IMR-90 (cell line): ENCODE measurements at regions not wholly inside any gene's neighbourhood (a gene's known extent, or its start where the extent isn't known, plus 50 kb on each side); places are given as distances from the start of the nearest gene placed in this dataset.

Source experiments
- ATAC-seq: fragments of 200-7000 bp; cut with Tn5 transposase; 2 replicates; pipeline ENCODE4 v1.9.1; 2020; ENCODE audit warnings: low read depth, mild to moderate bottlenecking, moderate library complexity
- BruUV-seq: library from RNA; stranded (reverse); fragments of 400-500 nt; replicated peaks from 2 replicates; lab custom pipeline; 2021; lab: Mats Ljungman, UMichigan
- CTCF ChIA-PET: fragments of 300-600 bp; formaldehyde crosslinking; extraction: SDS; loops from one replicate; lab custom pipeline; 2021; ENCODE audit warnings: antibody characterized with exemption; lab: Yijun Ruan, JAX
- POLR2A ChIA-PET: fragments of 300-600 bp; sonication (Branson Sonifier 250); formaldehyde crosslinking; loops from one replicate; lab custom pipeline; 2022; ENCODE audit warnings: antibody characterized with exemption; ENCODE audit not compliant: unreplicated experiment; lab: Charles Lee
- DNase-seq: peaks from one replicate; pipeline ENCODE4 v3.0.0; 2013
- H2AFZ ChIP-seq: replicated peaks from 2 replicates; pipeline ENCODE3; 2013; ENCODE audit warnings: low read length, mild to moderate bottlenecking; ENCODE audit not compliant: poor library complexity
- H2AK5ac ChIP-seq: 2 replicates; pipeline ENCODE4 v1.6.1; 2013; ENCODE audit warnings: low read depth, low read length, inconsistent platforms
- H2AK9ac ChIP-seq: replicated peaks from 2 replicates; pipeline ENCODE3; 2013; ENCODE audit warnings: mild to moderate bottlenecking, low read depth, low read length, moderate library complexity; ENCODE audit not compliant: poor library complexity
- H2BK120ac ChIP-seq: 2 replicates; pipeline ENCODE4 v1.6.1; 2013; ENCODE audit warnings: low read depth, low read length, inconsistent platforms
- H2BK15ac ChIP-seq: 3 replicates; pipeline ENCODE4 v1.6.1; 2013; ENCODE audit warnings: low read depth, low read length, inconsistent platforms
- H2BK20ac ChIP-seq: 2 replicates; pipeline ENCODE4 v1.6.1; 2013; ENCODE audit warnings: low read depth, mild to moderate bottlenecking, inconsistent platforms, low read length, moderate library complexity
- H2BK5ac ChIP-seq: 2 replicates; pipeline ENCODE4 v1.6.1; 2013; ENCODE audit warnings: mild to moderate bottlenecking, low read depth, low read length, inconsistent platforms; ENCODE audit not compliant: poor library complexity, severe bottlenecking
- H3K14ac ChIP-seq: replicated peaks from 2 replicates; pipeline ENCODE4 v1.6.1; 2013; ENCODE audit warnings: low read depth, low read length, inconsistent platforms
- H3K18ac ChIP-seq: 2 replicates; pipeline ENCODE4 v1.6.1; 2013; ENCODE audit warnings: low read depth, low read length, control low read depth
- H3K23ac ChIP-seq: 2 replicates; pipeline ENCODE4 v1.6.1; 2013; ENCODE audit warnings: low read depth, low read length, inconsistent platforms
- H3K27ac ChIP-seq: 2 replicates; pipeline ENCODE4 v1.5.1; 2013; ENCODE audit warnings: mild to moderate bottlenecking, control low read depth, low read length; ENCODE audit not compliant: insufficient read depth
- H3K27me3 ChIP-seq: 2 replicates; pipeline ENCODE4 v1.6.1; 2013; ENCODE audit warnings: low read length; ENCODE audit not compliant: control insufficient read depth, insufficient read depth
- H3K36me3 ChIP-seq: 2 replicates; pipeline ENCODE4 v1.6.1; 2013; ENCODE audit warnings: low read length, mixed read lengths; ENCODE audit not compliant: control insufficient read depth, insufficient read depth
- H3K4ac ChIP-seq: 2 replicates; pipeline ENCODE4 v1.6.1; 2013; ENCODE audit warnings: low read depth, low read length, inconsistent platforms
- H3K4me1 ChIP-seq: 2 replicates; pipeline ENCODE4 v1.6.1; 2013; ENCODE audit warnings: low read length, mixed read lengths; ENCODE audit not compliant: control insufficient read depth, insufficient read depth
- H3K4me2 ChIP-seq: 2 replicates; pipeline ENCODE4 v1.6.1; 2013; ENCODE audit warnings: low read depth, mild to moderate bottlenecking, control low read depth, low read length, moderate library complexity
- H3K4me3 ChIP-seq: 2 replicates; pipeline ENCODE4 v1.5.1; 2013; ENCODE audit warnings: low read depth, mild to moderate bottlenecking, control low read depth, low read length, moderate library complexity; ENCODE audit not compliant: insufficient read depth
- H3K56ac ChIP-seq: 2 replicates; pipeline ENCODE4 v1.6.1; 2013; ENCODE audit warnings: low read length, inconsistent platforms; ENCODE audit not compliant: insufficient read depth; ENCODE audit errors: extremely low read depth
- H3K79me1 ChIP-seq, 2 experiments: 2 replicates each; pipeline ENCODE4 v1.6.1; 2013; ENCODE audit warnings: low read length in 2 of 2, inconsistent platforms in 1 of 2, low read depth in 1 of 2
- H3K9ac ChIP-seq: 2 replicates; pipeline ENCODE4 v1.6.1; 2013; ENCODE audit warnings: low read depth, low read length, control low read depth
- H3K9me1 ChIP-seq: 2 replicates; pipeline ENCODE4 v1.6.1; 2013; ENCODE audit warnings: low read length, inconsistent platforms; ENCODE audit not compliant: insufficient read depth
- H3K9me3 ChIP-seq: 2 replicates; pipeline ENCODE4 v1.6.1; 2013; ENCODE audit warnings: low read length; ENCODE audit not compliant: control insufficient read depth, insufficient read depth
- H4K20me1 ChIP-seq: 2 replicates; pipeline ENCODE4 v1.6.1; 2013; ENCODE audit warnings: low read length, inconsistent platforms; ENCODE audit not compliant: insufficient read depth
- H4K5ac ChIP-seq: 2 replicates; pipeline ENCODE4 v1.6.1; 2013; ENCODE audit warnings: mild to moderate bottlenecking, low read depth, low read length, control low read depth
- H4K8ac ChIP-seq, 2 experiments: 2 replicates each; pipeline ENCODE4 v1.6.1; 2013; ENCODE audit warnings: low read depth in 2 of 2, low read length in 2 of 2, control low read depth in 1 of 2, inconsistent platforms in 1 of 2
- H4K91ac ChIP-seq: 2 replicates; pipeline ENCODE4 v1.6.1; 2013; ENCODE audit warnings: low read depth, low read length, inconsistent platforms; ENCODE audit not compliant: insufficient read depth
- BHLHE40 ChIP-seq: fragments of 150-350 bp; IDR thresholded peaks from 2 replicates; pipeline ENCODE4 v1.6.1; 2016; ENCODE audit warnings: mild to moderate bottlenecking, low read depth, low read length
- CHD1 ChIP-seq: IDR thresholded peaks from 2 replicates; pipeline ENCODE4 v1.6.1; 2012; ENCODE audit warnings: low read depth, low read length, improper control_type of control experiment
- ELK1 ChIP-seq: fragments of 150-350 bp; IDR thresholded peaks from 2 replicates; pipeline ENCODE4 v1.6.1; 2016; ENCODE audit warnings: low read depth, mild to moderate bottlenecking, low read length, moderate library complexity, borderline replicate concordance
- FOS ChIP-seq: fragments of 150-350 bp; IDR thresholded peaks from 2 replicates; pipeline ENCODE4 v1.6.1; 2016; ENCODE audit warnings: low read depth, low read length
- MAFK ChIP-seq: IDR thresholded peaks from 2 replicates; pipeline ENCODE4 v1.6.1; 2012; ENCODE audit warnings: low read depth, low read length, improper control_type of control experiment
- MAZ ChIP-seq: IDR thresholded peaks from 2 replicates; pipeline ENCODE4 v1.6.1; 2012; ENCODE audit warnings: low read depth, mild to moderate bottlenecking, low read length, improper control_type of control experiment, moderate library complexity, borderline replicate concordance
- MXI1 ChIP-seq: IDR thresholded peaks from 2 replicates; pipeline ENCODE4 v1.6.1; 2012; ENCODE audit warnings: low read depth, mild to moderate bottlenecking, low read length, moderate library complexity, borderline replicate concordance
- POLR2A ChIP-seq: IDR thresholded peaks from 2 replicates; pipeline ENCODE4 v1.6.1; 2012; ENCODE audit warnings: mild to moderate bottlenecking, low read depth, low read length
- RCOR1 ChIP-seq: IDR thresholded peaks from 2 replicates; pipeline ENCODE4 v1.6.1; 2012; ENCODE audit warnings: mild to moderate bottlenecking, low read length, improper control_type of control experiment; ENCODE audit not compliant: insufficient replicate concordance
- USF2 ChIP-seq: fragments of 150-350 bp; IDR thresholded peaks from 2 replicates; pipeline ENCODE4 v1.6.1; 2017; ENCODE audit warnings: mild to moderate bottlenecking, antibody characterized with exemption, low read length, low read depth
- WGBS, 2 experiments: methylation state at CpG; one replicate each; pipeline versions ENCODE4 v1.1.5 to v1.1.7; 2013; ENCODE audit warnings: missing lambda C conversion rate in 2 of 2; ENCODE audit not compliant: insufficient read length in 1 of 2; ENCODE audit errors: extremely low coverage in 2 of 2; 5-methylcytosine and 5-hydroxymethylcytosine counted together
- dilution Hi-C: fragments of 300-500 bp; cut with HindIII; formaldehyde crosslinking; loops from one replicate; pipeline ENCODE4 v1.14.3; 2018; ENCODE audit warnings: low sequenced_read_pairs; ENCODE audit not compliant: unreplicated experiment
- in situ Hi-C: fragments of 300-500 bp; cut with MboI; formaldehyde crosslinking; loops from 3 replicates; pipeline ENCODE4 v1.14.3; 2019; ENCODE audit warnings: low sequenced_read_pairs, inconsistent platforms, mixed read lengths
- intact Hi-C: fragments of 100-400 bp; cut with micrococcal nuclease; formaldehyde crosslinking; loops from 2 replicates; pipeline ENCODE4 v1.10.0; 2022

GRCh38 chr2:120820263-120820952 is 84.7 kb downstream of the GLI2 start:
- Histone ChIP-seq H3K4me1 (peaks cover 40% of the 10 kb centered on the region), H3K9ac (peak overlapping the region; percentile 68)
- TF ChIP-seq CHD1 (0 out of 2 replicates have a peak, but pooled peaks have one; percentile 21), USF2 (no peak), FOS (no peak), RCOR1 (peak; percentile 78), BHLHE40 (no peak), MAFK (peak; percentile 60; the same call in 1 of the 2 replicates), POLR2A (peak; percentile 22; the same call in 1 of the 2 replicates), MXI1 (peak; percentile 14; the same call in 1 of the 2 replicates), ELK1 (no peak), MAZ (peak; percentile 84)

More at GRCh38 chr2:120820263-120820952, 84.7 kb downstream of the GLI2 start:
- peak overlapping the region; percentile 96 for H4K91ac ChIP-seq
- peaks cover 6% of the 10 kb centered on the region; the same call in 1 of the 2 replicates for H3K36me3 ChIP-seq
- H3K56ac ChIP-seq: peak overlapping the region; percentile 77
- intact Hi-C loops: loop anchor here (2.0 to 10.0 kb wide), 2 partner anchors 84 to 126 kb away; no protein-coding TSS in a partner anchor
- peak overlapping the region; percentile 27 for H3K4me3 ChIP-seq
- WGBS, 2 experiments: 2% methylated on average over 10 of the region's 19 CpGs; no CpG with 5 or more reads in 1 of the 2 experiments
- peak overlapping the region; percentile 72 for H2AFZ ChIP-seq
- peak overlapping the region; percentile 97 for H2AK5ac ChIP-seq
- dilution Hi-C loops: no loop called here
- peak overlapping the region; percentile 77 for H3K4me2 ChIP-seq
- peak overlapping the region; percentile 96 for H3K4ac ChIP-seq
- peaks cover 44 to 93% of the 10 kb centered on the region in 2 experiments for H3K79me1 ChIP-seq
- H2AK9ac ChIP-seq: peak overlapping the region; percentile 78
- peak overlapping the region; percentile 92 for H3K14ac ChIP-seq
- peak overlapping the region; percentile 80 for H3K18ac ChIP-seq
- no peaks in the 10 kb centered on the region for H3K27me3 ChIP-seq
- peaks cover 46% of the 10 kb centered on the region for H3K9me1 ChIP-seq
- H3K9me3 ChIP-seq: no peaks in the 10 kb centered on the region
- peak overlapping the region; percentile 91 for H2BK120ac ChIP-seq
- peak overlapping the region; percentile 86; the same call in 2 of the 3 replicates for H2BK15ac ChIP-seq
- in situ Hi-C loops: loop anchor here (25.0 kb wide), 1 partner anchor 483 kb away; the partner anchor contains the start of gene INHBB
- H4K20me1 ChIP-seq: peaks cover 37% of the 10 kb centered on the region
- peak overlapping the region; percentile 89 for H3K27ac ChIP-seq
- CTCF ChIA-PET: interaction anchor here (0.6 to 0.9 kb wide), 4 partner anchors 15 to 250 kb away, joined by 3 to 4 read pairs (median 4); no protein-coding TSS in a partner anchor
- H3K23ac ChIP-seq: peak overlapping the region; percentile 96
- DNase-seq (peak; percentile 90), ATAC-seq (peak; percentile 65)
- peak overlapping the region; percentile 85 to 88 for H4K8ac ChIP-seq
- H2BK20ac ChIP-seq: peak overlapping the region; percentile 90
- H2BK5ac ChIP-seq: peak overlapping the region; percentile 93
- POLR2A ChIA-PET: interaction anchor here (0.6 kb wide), 1 partner anchor 255 kb away, joined by 3 read pairs; no protein-coding TSS in a partner anchor
- H4K5ac ChIP-seq: peak overlapping the region; percentile 60
- no TSS peak for BruUV-seq
